Stimulated activated CD4-positive, alpha-beta T cell treated with anti-CD3 and anti-CD28 coated beads, Interleukin-1b, Interleukin-23, amount 100 ng/mL, for 48 hours (primary cell): ENCODE measurements at regions not wholly inside any gene's neighbourhood (a gene's known extent, or its start where the extent isn't known, plus 50 kb on each side); places are given as distances from the start of the nearest gene placed in this dataset.
"Not testable (repeated sequence)": the region's sequence is repeated elsewhere in the genome, so short reads cannot be mapped to it uniquely, and the experiment has no call there.

Experiments used
- DNase-seq: peaks from one replicate; pipeline ENCODE4 v3.0.0-alpha.2; 2020

- no peak for DNase-seq
These were observed 223.0 kb downstream of the TANC2 start for GRCh38 chr17:63189082-63189481.

DNA sequence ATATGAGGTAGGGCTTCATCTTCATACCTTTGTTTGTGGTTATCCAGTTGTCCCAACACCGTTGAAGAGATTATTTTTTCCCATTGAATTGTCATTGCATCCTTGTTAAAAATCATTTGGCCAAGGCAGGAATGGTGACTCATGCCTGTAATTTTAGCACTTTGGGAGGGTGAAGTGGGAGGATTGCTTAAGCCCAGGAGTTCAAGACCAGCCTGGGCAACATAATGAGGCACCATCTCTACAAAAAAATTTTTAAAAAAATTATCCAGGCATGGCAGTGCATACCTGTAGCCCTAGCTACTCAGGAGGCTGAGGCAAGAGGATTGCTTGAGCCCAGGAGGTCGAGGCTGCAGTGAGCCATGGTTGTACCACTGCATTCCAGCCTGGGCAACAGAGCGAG is 223.9 kb downstream of the TANC2 start:
- no peak for DNase-seq

- no peak for DNase-seq
These were observed 224.9 kb downstream of the TANC2 start for GRCh38 chr17:63190821-63191370.

- DNase-seq: no peak
These were observed 225.6 kb downstream of the TANC2 start for GRCh38 chr17:63191610-63192009.

DNA sequence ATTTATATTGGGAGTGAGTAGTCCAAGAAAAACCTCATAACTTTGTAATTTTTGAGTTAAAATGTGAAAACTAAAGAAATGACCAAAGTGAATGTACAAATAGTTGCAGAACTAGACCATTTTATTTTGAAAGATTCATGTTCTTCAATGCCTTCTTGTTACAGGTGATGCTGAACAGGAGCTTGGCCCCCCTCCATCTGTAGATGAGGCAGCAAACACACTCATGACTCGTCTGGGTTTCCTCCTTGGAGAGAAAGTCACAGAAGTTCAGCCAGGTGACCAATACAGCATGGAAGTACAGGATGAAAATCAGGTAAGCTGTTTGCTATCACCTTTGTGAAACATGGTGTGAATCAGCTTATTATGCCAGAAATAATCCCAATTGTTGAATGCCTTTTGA is 227.8 kb downstream of the TANC2 start:
- DNase-seq: no peak

DNA sequence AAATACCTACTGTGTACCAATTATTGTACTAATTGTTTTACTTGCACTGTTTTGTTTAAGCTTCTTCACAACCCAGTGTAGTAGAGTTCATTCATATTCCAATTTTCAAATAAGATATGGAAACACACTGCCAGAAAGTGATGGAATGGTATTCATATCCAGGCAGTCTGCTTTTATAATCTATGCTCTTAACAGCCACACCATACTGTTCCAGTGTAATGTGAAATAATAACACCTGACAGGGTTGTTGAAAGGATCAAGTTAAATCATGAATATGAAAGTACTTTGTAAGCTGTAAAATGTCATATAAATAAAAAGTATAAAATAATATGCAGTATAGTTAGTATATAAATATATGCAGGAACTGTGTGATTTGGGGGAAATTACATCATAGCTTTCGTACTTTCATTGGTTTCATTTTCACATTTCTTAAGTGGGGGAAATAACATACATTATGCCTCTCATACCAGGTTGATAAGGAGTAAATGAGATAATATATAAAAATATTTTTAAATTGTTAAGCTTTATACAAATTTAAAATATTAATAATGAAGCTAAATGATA is 230.8 kb downstream of the TANC2 start:
- DNase-seq: no peak

DNA sequence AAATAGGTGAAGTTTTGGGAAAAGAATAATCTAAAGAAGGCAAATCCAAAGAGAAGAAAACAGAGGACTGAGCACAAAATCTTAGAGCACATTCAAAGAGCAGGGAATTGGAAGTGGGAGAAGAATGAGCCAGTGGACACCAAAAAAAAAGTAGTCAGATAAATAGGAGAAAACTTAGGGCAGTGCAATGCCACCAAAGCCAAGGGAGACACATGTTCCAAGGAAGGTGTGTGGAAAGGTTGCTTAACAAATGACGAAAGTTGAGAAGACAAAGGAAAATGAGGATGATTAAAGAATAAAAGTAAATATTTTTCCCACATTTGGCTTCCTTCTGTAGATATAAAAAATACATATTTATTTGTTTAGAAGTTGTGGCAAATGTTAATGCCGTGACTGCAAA is 237.6 kb downstream of the TANC2 start:
- DNase-seq: no peak

- DNase-seq: no peak
These were observed 224.2 kb downstream of the CYB561 start for GRCh38 chr17:63221939-63222338.

DNA sequence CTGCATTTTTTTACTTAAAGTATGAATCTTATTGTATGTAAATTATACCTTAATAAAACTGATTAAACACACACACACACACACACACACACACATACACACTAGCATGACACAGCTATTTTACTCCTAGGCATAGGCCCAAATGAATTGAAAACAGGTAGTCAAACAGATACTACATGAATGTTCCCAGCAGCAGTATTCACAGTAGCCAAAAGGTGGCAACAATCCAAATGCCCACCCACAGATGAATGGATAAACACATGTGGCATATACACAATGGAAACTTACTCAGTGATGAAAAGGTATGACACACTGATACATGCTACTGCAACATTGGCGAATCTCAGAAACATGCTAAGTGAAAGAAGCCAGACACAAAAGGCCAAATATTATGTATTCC is 223.5 kb downstream of the CYB561 start:
- DNase-seq: peak; percentile 48

- DNase-seq: no peak
These were observed 222.7 kb downstream of the CYB561 start for GRCh38 chr17:63223212-63223911.

DNA sequence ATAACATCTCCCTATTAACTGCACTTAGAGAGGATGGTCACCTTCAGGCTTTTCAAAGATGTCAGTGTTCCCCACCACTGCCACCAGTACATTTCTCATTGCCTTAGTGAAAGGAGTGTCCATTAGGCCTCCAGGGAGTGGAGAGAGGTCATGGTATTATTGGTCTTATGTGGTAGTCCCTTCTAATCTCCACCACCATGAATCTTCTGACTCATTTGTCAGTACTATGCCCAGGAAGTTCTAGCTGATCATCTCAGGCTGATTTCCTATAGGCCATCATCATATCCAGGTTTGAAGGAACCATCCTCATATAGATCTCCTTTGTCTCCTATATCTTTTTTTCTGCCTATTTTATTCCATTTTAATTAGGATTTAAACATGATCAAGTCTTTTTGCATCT is 221.5 kb downstream of the CYB561 start:
- no peak for DNase-seq

DNA sequence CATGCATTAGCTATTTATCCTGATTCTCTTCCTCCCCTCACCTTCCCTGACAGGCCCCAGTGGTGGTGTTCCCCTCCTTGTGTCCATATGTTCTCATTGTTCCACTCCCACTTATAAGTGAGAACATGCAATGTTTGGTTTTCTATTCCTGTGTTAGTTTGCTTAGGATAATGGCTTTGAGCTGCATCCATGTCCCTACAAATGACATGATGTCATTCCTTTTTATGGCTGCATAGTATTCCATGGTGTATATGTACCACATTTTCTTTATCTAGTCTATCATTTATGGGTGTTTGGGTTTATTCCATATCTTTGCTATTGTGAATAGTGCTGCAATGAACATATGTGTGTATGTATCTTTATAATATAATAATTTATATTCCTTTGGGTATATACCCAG is 219.4 kb downstream of the CYB561 start:
- not testable (repeated sequence) for DNase-seq

GRCh38 chr17:63231015-63231620 is 215.0 kb downstream of the CYB561 start:
- DNase-seq: not testable (repeated sequence)

DNA sequence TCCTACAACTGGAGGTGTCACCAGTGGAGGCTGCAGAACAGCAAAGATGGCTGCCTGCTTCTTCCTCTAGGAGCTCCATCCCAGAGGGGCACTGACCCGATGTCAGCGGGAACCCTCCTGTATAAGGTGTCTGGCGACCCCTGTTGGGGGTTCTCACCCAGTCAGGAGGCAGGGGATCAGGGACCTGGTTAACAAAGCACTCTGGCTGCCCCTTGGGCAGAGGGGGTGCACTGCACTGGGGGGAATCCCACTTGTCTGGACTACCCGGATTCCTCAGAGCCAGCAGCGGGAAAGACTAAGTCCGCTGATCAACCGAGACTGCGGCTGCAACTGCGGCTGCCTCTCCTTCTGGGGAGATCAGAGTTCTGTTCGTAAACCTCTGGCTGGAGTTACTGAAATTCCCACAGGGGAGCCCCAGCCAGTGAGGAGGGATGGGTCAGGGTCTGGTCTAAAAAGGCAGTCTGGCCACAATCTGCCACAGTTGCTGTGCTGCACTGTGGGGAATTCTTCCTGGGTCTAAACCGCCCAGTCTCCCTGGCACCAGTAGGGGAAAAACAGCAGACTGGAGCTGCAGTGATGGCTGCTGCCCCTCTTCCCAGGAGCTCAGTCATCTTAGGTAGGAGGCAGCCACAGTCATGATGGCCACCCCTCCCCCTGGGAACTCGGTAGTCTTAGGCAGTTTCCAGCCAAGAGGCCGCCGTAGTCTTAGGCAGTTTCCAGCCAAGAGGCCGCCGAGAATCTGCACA is 213.4 kb downstream of the CYB561 start:
- no peak for DNase-seq

- DNase-seq: no peak
These were observed 206.0 kb downstream of the CYB561 start for GRCh38 chr17:63240106-63240505.

GRCh38 chr17:63246344-63246743 is 199.8 kb downstream of the CYB561 start:
- DNase-seq: no peak

DNA sequence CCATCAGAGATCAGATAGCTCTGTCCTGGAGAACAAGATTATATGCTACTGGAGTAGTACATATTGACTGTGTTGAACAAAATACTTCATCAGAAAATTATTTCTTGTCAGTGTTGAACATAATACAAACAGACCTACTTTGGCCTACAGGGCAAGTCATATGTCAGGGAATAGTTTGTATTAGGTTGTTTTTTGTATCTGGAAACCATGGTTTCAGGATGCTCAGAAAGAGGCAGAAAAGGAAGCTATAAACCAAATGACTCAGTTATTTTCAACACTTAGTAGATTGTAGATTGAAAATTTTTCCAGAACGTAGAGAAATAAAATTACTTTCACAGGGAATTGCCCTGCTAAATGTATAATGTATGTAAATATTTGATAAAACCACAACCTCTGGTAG is 198.4 kb downstream of the CYB561 start:
- DNase-seq: no peak

GRCh38 chr17:63249256-63250004 is 196.7 kb downstream of the CYB561 start:
- DNase-seq: no peak

- DNase-seq: no peak
These were observed 195.3 kb downstream of the CYB561 start for GRCh38 chr17:63250830-63251229.

DNA sequence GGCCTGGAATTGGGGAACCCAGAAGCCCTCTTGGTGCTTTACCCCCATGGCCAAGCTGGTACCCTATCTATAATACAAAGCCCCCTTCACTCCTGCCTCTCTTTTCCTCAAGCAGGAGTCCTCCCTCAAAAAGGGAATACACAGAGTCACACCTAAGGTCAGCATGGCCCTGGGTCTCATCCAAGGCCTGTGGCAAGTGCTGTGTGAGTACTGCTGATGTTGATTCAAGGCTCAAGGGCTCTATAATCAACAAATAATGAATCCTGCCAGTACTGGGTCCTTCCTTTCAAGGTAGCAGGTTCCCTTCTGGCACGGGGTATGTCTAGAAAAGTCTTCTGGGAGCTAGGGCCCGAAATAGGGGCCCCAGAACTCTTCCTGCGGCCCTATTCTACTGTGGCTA is 187.3 kb downstream of the CYB561 start:
- no peak for DNase-seq

- no peak for DNase-seq
These were observed 183.2 kb downstream of the CYB561 start for GRCh38 chr17:63262751-63263476.

- DNase-seq: no peak
These were observed 180.6 kb downstream of the CYB561 start for GRCh38 chr17:63265526-63265925.
